ENCODE measurements at regions not wholly inside any gene's neighbourhood (a gene's known extent, or its start where the extent isn't known, plus 50 kb on each side); places are given as distances from the start of the nearest gene placed in this dataset.

- TF ChIP-seq CTCF (IDR thresholded peaks at IDR 0.05) = no peak
- no peak for TF ChIP-seq POLR2A (IDR thresholded peaks at IDR 0.05)
Measured at GRCh38 chr18:57941841-57942489, 102.1 kb upstream of the NEDD4L start.
